GM21423 (cell line): ENCODE measurements at regions not wholly inside any gene's neighbourhood (a gene's known extent, or its start where the extent isn't known, plus 50 kb on each side); places are given as distances from the start of the nearest gene placed in this dataset.

Source experiments
- ATAC-seq: cut with Tn5 transposase; IDR thresholded peaks from one replicate; pipeline ENCODE4 v1.9.1; 2021; ENCODE audit warnings: mild to moderate bottlenecking, moderate library complexity; ENCODE audit not compliant: unreplicated experiment

DNA sequence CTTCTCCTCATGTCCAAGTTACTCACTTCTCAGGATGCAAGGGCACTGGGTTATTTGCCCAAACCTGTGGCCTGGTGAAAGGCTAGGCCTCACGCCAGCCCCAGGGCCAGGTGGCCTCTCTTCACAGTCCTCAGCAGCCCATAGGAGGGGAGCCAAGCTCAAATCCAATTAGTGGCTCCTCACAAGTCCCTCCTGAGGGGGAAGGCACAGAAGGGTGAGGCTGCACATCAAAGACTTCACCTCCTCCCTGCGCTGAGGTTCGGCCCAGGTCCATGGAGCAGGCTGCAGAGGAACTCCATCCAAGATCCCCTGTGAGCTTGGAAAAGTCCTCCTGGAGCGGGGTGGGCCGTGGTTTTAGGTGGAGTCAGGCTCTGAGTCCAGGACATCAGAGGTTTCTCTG is 320.0 kb downstream of the FOXL1 start:
- ATAC-seq = no peak

DNA sequence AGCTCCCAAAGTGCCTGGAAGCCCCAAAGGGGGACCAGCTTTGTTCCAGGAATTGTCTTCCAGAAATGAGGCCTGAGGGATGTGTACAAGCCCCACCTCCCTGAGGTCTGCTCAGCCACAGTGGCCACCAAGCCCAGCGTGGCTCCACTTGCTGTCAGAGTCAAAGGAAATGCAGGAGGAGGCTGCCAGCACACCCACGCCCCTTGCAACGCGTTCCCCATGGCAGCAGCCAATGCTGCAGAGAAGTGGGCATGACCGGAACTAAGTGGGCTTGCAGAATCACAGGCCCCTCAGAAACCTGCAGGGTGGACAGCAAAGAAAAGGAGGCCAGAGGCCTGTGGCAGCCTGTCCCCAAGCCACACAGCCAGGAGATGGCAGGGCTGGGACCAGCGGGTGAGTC is 320.8 kb downstream of the FOXL1 start:
- ATAC-seq = no peak

DNA sequence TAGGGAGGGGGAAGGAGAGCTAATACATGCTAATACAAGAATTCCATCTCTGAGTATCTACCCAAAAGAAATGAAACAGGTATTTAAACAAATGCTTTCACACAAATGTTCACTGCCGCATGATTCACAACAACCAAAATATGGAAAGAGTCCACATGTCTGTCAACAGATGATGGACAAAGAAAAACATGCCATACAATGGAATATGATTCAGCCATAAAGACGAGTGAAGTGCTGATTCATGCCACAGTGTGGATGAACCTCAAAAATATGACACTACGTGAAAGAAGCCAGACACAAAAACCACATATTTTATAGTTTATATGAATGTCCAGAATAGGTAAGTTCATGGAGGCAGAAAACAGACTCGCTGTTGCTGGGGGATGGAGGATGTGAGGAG is 321.4 kb downstream of the FOXL1 start:
- no peak for ATAC-seq

DNA sequence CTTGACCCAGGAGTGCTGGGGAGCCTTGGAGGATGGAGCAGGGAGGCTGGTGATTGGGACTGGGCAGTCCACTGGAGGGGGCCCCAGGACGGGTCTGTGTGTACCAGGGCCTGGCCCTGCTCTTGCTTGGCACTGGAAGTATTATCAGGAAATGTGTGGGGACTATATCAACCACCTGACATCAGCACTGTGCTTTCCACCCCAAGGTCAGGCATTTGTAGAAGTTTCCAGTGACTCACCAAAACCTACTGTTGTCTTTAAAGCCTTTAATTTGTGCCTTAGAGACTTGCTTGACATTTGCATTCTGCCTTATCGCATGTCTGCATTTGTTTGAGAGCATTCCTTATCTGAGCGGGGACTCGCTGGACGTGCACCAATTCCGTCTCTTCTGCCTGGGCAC is 323.1 kb downstream of the FOXL1 start:
- ATAC-seq = no peak

DNA sequence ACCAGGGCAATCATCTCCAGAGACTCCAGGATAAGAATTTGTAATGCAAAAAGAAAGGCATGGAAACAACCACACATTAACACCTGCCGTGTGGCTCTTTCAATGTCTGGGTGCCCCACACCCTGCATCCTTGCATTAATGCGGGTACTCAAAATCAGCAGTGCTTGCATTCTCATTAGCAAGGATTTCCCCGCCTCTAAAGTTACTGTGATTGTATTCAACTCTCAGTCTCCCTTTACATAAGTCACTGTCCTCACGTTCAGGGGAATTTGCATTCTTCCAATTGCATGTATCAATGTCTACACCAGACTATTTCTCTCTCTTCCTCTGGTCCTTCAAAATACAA is 324.3 kb downstream of the FOXL1 start:
- no peak for ATAC-seq

DNA sequence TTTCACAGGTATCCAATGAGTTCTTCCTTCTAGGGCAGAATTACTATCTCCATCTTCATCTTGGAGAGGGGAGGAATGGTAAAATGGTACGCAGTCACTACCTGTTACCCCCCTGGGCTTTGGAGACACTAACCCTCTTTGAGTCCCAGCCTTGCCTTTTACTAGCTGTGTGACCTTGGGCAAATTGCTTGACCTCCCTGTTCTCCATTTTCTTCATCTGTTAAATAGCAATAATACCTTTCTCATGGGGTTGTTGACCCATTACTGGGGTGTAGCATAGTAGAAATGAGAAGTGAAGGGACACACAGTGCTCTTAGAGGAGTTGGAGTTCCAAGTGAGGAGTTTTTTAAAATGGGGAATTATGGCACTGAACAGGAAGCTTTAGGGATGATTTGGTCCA is 324.7 kb downstream of the FOXL1 start:
- no peak for ATAC-seq

DNA sequence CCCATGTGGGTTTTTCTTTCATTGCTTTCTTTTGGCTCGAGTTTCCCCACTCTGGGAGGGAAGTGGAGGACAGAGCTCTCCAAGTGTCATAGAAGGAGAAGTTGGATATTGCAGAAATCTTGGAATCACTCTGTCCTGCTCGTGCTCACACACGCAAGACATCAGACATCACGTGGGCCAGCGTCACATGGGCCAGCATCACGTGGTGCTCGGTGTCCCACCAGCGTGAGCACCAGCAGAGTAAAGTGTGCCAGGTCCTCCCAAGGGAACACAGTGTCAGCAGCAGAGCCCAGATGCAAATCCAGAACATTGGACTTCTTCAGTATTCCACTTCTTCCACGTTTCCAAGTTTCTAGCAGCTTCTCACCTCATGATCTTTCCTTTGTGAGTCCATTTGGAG is 327.0 kb downstream of the FOXL1 start:
- ATAC-seq = no peak

DNA sequence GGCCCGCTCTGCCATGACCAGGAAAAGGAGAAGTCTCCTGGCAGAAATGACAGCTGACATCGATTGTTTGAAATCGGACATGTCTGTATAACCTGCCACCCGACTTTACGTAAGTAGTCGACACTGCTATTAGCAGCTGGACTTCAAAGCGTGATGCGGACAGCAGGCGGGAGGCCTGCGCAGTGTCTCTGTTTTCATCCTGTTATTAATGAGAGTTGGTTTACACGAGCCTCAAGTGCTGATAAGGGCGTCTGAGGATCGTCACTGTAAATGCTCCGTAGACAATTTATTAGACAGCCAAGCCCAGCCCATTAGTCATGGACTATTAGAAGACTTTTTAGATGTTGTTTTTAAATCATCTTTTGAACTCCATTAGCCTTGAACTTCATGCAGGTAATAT is 328.3 kb downstream of the FOXL1 start:
- ATAC-seq = no peak

DNA sequence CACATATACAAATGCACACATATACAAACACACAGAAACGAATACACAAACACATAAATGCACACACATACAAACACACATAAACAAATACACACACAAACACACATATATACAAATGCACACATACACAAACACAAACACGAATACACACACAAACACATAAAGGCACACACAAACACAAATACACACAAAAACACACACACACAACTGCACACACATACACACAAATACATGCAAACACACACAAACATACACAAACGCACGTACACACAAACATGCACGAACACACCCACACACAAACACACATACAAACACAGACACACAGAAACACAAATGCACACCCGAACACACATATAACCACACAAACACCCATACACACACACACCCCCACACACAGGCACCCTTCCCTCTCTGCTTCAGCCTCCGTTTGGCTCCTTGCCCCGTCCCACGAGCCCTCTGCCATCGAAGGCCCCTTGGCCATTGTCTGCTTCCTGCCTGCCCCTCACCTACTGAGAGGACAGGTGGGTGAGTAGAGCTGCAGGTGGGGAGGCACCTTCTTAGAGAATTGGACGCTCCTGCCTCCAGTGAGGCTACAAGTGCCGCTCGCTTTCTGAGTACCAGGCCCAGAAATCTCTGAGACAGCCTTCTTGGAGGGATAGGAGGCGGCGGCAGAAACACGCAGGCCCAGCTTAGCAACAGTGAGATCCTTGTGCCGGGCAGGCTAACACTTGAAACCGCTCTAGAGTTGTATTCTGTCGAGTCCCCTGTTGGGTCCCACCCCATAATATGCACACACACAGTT is 331.2 kb downstream of the FOXL1 start:
- ATAC-seq = no peak

DNA sequence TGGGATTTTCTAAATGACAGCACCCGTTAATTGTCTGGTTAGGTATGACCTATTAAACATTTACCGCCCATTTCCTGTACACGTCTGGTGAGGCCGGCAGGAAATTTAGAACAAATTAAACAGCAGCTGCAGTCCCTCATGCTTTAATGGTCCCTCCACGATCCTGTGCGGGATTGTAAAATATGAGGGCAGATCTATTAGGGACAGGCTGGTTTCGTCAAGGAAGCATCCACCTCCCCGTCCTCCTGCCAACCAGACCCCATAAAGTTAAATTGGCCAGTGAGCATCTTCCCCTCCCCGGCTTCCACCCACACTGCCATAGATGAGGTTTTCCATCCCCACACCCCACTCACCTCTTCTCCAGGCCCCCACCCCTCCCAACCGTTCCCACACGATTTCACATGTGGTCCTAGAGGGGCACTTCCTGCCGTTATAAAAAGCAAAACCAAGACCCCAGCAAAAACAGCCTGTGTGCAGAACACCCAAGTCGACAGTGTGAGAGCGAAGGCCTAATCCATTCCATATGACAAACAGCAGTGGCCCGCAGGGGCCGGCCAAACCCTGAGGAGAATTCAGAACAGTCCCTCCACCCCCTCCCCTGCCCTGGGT is 331.9 kb downstream of the FOXL1 start:
- no peak for ATAC-seq

DNA sequence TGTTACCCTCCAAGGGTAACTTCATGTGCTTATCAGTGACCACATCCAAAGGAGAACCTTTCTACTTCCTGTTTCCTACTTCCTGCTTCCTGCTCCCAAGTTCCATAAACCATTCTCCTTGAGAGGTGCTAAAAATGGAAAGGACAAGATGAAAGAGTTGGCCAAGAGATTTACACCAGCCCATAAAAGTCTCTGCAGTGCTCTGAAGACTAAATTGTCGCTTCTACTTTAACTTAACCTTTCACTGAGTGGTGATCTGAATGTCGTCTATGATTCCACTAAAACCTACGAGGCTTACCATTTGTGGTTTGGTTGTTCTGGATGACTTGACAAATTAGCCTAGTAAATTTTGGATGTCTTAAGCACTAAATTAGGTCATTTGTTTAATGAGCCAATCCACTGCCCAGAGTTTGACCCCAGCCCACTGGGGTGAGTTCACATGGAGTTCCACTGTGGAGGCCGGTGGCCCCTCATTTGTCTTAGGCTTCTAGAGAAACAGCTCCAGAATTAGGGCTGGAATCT is 333.1 kb downstream of the FOXL1 start:
- no peak for ATAC-seq

DNA sequence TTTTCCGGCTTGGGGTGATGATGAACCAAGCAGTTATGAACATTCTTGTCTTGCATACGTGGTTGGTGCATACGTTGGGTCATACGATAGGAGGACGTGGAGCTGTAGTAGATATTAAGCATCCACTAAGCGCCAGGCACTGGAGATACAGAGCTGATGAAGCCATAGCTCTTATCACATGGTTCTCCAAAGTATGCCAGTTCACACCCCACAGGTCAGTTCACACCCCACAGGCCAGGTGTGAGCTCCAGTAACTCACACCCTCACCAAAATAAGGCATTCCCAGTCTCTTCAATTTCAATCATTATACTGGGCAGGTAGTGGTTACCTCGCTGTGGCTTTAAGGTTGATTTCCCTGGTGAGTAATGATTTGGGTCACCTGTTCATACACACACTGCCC is 335.5 kb downstream of the FOXL1 start:
- ATAC-seq = no peak

DNA sequence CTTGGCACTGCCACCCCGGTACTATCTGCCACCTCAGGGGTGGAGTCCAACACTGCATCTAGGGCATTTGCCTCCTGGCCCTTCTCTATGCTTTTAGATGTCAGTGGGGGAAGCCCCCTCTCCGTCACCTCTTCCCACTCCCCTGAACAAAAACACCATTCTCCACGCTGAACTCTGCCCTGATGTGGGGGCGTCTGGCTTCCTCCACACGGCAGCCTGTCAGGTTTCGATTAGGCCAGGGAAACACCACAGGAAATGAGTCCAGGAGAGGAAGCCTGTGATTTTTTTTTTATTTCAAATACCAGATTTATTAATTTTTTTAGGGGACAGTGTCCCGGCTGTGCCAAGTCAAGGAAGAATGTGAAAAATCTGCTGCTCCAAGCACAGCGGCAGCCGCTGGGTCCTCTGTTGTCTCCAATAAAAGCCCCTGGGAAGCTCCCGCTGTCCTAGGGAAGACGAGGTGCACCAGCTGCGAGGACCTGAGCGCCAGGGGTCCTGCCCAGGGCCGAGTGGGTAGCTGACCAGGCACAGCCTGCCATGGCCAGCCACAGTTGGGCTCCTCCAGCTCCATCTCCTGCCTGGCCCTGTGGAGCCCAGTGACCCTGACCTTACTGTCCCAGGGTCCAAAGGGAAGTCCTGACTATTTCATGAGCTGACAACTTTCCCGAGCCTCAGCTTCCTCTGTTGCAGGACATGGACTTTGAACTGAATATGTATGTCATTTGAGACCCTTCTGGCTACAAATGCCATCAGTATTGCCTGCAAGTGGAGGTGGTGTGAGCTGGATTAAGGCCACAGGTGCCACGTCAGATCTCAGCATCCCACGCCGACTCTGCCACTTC is 336.7 kb downstream of the FOXL1 start:
- ATAC-seq = no peak

DNA sequence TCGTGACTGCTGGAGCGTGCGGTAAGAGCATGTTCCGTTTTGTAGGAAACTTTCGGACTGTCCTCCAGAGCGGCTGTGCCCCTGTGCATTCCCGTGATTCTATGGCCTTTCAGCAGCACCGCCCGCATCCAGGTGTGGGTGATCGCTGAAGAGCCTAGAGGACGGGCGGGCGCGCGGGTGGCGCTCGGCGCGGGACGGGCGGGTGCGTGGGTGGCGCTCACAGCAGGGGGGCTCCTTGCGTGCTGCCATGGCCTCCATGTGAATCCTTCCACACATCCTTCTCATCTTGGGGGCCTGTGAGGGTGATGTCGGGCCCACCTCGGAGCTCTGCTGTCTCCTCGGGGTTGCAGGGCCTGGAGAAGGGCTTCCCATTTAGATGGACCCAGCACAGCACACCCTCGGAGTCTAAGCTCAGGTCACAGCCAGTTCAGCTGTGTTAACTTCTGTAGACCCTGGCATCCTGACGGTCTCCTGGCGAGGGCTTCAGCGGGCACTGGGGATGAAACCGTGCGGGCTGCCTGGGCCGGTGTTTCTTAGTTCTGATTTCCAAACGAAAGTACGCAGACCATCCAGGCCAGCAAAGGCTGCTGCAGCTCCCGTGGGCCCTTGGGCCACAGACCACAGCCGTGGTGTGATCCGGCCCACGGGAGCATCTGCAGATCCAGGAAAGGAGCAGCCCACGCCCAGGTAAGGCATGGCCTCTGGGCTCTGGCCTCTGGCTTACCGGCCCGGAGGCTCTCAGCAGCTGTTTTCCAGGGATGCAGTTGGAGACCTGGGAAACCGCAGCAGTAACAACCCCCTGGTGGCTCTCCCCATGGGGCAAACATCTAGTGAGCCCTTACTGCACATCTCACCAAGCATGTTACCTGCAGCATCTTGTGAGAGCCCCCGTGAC is 339.4 kb downstream of the FOXL1 start:
- ATAC-seq = no peak

DNA sequence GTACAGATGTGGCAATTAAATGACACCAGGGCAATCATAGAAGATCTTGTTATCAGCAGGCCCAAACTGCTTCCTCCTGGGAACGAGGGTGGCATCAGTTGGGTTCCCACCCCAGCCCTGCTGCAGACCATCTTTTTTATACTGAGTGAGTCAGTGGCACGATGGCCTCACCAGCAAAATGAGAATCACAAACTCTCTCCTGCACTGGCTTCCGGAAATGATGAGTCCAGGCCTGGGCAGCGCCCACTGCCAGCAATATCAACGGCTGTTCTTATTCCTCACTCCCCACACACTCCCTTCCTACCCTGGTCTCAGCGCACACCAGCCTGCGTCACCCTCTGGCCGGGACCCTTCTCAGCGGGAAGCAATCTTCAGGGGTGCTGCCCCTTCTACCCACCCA is 340.3 kb downstream of the FOXL1 start:
- no peak for ATAC-seq

DNA sequence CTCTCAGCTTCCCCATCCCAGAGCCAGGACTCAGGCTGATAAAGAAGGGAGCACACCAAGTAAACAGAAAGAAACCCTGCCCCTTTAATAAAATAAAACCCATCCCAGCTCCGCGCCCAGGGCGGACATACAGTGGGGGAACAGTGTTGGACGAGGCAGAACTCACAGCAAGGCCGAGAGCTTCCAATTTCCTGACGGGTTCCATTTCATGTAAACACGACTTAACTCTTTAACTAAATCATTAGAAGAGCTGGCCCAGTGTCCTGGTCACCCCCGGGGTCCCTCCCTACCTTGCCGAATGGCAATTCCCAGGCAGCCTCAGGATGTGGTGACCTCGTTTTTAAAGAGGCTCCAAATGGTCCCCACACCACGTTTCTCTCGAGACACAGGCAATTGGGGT is 340.7 kb downstream of the FOXL1 start:
- ATAC-seq = no peak

DNA sequence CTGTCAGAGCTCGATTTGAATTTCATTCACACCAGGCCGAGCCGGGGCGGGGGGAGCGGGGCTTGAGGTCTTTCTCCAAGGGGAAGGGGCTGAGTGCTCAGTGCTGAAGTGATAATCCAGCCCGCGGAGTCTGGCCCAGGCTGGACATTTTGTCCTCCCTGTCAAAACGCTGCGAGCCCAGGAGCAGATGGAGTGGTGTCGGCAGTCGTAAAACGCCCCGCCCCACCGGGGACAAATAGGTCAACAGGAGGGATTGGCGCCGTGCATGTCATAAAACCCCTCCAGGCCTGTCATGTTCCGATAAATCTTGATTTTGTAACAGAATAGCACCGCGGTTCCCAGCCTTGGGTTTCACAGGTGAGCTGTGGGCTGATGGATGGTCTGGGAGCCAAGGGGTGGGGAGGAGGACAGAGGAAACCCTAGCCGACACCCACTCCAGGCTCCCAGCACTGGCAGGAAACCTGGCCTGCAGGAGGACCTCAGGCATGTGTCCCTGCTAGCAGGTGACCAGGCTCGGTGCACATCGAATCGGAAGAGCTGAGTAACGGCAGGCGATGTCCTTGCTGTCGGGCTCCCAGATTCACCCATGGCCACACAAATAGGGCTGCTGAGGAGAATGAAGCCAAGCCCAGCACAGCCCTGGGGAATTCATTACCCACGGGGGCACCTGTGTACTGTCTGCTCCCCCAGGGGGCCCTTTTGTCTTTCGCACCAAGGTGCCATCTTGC is 341.4 kb downstream of the FOXL1 start:
- no peak for ATAC-seq

DNA sequence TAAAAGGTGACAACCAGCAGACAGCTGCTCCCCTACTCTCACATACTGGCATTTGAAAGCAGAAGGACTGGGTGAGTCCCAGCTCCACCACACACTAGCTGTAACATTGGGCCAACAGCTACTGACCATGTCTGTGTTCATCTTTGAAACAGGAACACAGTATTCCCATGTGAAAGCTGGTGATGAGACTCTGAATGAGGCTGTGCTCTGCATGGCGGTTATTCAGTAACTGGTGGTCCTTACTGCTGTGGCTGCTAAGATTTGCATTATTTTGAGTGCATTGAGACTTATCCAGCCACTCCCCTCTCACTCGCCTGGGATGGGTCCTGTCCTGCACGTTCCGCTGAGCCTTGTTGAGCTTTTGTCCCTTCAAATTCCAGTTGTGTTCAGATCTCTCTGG is 342.9 kb downstream of the FOXL1 start:
- ATAC-seq = no peak

DNA sequence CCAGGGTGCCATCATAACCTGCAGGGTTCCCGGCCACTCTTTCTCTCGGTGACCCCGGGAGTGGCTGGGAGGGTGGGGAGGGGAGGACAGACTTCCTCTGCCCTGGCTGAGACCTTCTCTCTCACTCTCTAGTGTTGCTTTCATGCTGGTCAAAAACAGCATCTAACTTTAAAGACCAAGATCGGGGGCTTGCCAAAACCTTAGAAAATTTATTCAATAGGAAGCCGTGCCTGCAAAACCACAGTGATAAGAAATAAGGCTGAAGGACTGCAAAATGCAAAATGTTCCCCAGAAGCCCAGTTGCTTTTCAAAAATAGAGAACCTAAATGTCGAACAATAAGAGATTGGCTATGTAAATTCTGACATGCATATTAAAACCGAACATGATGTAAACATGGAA is 344.0 kb downstream of the FOXL1 start:
- ATAC-seq = no peak

DNA sequence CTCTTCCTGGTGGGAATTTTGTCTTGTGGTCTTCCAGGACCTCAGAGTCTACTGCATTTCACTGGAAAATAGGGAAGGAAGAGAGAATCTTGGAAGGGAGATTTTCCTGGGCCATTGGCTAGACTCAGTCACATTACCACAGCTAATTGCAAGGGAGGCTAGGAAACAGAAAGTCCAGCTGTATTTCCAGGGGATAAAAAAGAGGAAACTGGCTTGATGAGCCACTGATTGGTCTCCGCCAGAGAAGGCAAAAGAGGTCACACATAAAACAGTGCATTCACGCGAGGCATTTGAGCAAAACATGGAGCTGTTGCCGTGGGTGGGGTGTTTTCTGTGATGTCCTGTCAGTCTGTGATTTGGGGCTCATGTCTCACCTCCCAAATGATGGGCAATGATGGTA is 345.3 kb downstream of the FOXL1 start:
- no peak for ATAC-seq
